HEK293 (cell line): ENCODE measurements at regions not wholly inside any gene's neighbourhood (a gene's known extent, or its start where the extent isn't known, plus 50 kb on each side); places are given as distances from the start of the nearest gene placed in this dataset.

Source experiments
- BCL11A ChIP-seq: fragments of 450-650 bp; formaldehyde crosslinking; IDR thresholded peaks from 2 replicates; pipeline ENCODE4 v1.5.1; 2016; ENCODE audit warnings: low read depth, missing biosample characterization, missing genetic modification characterization
- ZNF624 ChIP-seq: fragments of 450-650 bp; formaldehyde crosslinking; IDR thresholded peaks from 2 replicates; pipeline ENCODE4 v1.5.1; 2017; ENCODE audit warnings: missing biosample characterization, missing genetic modification characterization
- ZNF677 ChIP-seq: fragments of 450-650 bp; IDR thresholded peaks from 2 replicates; pipeline ENCODE4 v1.5.0; 2018; ENCODE audit warnings: missing biosample characterization, mild to moderate bottlenecking, missing genetic modification characterization, moderate library complexity
- TF ChIP-seq, protein P1 (sequence below): fragments of 450-650 bp; formaldehyde crosslinking; IDR thresholded peaks from 2 replicates; pipeline ENCODE4 v1.5.1; 2016; ENCODE audit warnings: missing biosample characterization, missing genetic modification characterization
- TF ChIP-seq, protein P2 (sequence below): fragments of 450-650 bp; formaldehyde crosslinking; IDR thresholded peaks from 2 replicates; pipeline ENCODE4 v1.5.1; 2016; ENCODE audit warnings: missing biosample characterization, missing genetic modification characterization, low read depth
- TF ChIP-seq, protein P3 (sequence below): fragments of 450-650 bp; formaldehyde crosslinking; IDR thresholded peaks from 2 replicates; pipeline ENCODE4 v1.5.0; 2017; ENCODE audit warnings: missing biosample characterization, missing genetic modification characterization, borderline replicate concordance

DNA sequence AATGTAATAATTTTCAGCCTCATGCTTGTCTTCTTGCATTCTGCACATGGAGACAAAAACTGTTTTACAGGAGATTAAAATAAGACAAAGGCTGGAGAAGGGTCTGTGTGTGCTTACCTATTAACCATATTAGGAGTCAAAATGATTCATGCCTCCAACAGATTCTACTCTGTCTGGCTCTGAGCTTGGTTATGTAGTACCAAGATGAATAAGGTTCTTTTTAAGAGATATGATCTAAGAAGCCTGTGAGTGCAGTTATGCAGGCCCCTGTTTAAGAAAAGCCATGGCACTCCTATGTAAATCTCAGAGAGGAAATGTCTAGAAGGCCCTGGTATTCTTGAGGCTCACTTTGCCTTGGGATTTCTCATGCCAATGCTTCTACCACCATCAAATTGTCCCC is 486.6 kb upstream of the CDH11 start:
- TF ChIP-seq ZNF677 (tag by site-specific recombination) (no peak), BCL11A (no peak), ZNF624 (tag by site-specific recombination) (no peak)
- TF ChIP-seq, protein P1, sequence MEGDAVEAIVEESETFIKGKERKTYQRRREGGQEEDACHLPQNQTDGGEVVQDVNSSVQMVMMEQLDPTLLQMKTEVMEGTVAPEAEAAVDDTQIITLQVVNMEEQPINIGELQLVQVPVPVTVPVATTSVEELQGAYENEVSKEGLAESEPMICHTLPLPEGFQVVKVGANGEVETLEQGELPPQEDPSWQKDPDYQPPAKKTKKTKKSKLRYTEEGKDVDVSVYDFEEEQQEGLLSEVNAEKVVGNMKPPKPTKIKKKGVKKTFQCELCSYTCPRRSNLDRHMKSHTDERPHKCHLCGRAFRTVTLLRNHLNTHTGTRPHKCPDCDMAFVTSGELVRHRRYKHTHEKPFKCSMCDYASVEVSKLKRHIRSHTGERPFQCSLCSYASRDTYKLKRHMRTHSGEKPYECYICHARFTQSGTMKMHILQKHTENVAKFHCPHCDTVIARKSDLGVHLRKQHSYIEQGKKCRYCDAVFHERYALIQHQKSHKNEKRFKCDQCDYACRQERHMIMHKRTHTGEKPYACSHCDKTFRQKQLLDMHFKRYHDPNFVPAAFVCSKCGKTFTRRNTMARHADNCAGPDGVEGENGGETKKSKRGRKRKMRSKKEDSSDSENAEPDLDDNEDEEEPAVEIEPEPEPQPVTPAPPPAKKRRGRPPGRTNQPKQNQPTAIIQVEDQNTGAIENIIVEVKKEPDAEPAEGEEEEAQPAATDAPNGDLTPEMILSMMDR: no peak
- TF ChIP-seq, protein P2, sequence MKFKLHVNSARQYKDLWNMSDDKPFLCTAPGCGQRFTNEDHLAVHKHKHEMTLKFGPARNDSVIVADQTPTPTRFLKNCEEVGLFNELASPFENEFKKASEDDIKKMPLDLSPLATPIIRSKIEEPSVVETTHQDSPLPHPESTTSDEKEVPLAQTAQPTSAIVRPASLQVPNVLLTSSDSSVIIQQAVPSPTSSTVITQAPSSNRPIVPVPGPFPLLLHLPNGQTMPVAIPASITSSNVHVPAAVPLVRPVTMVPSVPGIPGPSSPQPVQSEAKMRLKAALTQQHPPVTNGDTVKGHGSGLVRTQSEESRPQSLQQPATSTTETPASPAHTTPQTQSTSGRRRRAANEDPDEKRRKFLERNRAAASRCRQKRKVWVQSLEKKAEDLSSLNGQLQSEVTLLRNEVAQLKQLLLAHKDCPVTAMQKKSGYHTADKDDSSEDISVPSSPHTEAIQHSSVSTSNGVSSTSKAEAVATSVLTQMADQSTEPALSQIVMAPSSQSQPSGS: no peak
- TF ChIP-seq, protein P3, sequence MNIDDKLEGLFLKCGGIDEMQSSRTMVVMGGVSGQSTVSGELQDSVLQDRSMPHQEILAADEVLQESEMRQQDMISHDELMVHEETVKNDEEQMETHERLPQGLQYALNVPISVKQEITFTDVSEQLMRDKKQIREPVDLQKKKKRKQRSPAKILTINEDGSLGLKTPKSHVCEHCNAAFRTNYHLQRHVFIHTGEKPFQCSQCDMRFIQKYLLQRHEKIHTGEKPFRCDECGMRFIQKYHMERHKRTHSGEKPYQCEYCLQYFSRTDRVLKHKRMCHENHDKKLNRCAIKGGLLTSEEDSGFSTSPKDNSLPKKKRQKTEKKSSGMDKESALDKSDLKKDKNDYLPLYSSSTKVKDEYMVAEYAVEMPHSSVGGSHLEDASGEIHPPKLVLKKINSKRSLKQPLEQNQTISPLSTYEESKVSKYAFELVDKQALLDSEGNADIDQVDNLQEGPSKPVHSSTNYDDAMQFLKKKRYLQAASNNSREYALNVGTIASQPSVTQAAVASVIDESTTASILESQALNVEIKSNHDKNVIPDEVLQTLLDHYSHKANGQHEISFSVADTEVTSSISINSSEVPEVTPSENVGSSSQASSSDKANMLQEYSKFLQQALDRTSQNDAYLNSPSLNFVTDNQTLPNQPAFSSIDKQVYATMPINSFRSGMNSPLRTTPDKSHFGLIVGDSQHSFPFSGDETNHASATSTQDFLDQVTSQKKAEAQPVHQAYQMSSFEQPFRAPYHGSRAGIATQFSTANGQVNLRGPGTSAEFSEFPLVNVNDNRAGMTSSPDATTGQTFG (tag by site-specific recombination): no peak
